HEK293 (cell line): ENCODE measurements at regions not wholly inside any gene's neighbourhood (a gene's known extent, or its start where the extent isn't known, plus 50 kb on each side); places are given as distances from the start of the nearest gene placed in this dataset.

Source experiments
- BCL11A ChIP-seq: fragments of 450-650 bp; formaldehyde crosslinking; IDR thresholded peaks from 2 replicates; pipeline ENCODE4 v1.5.1; 2016; ENCODE audit warnings: low read depth, missing biosample characterization, missing genetic modification characterization
- EGR2 ChIP-seq: fragments of 450-650 bp; formaldehyde crosslinking; IDR thresholded peaks from 2 replicates; pipeline ENCODE4 v1.5.1; 2016; ENCODE audit warnings: low read depth, missing biosample characterization, missing genetic modification characterization
- GLI4 ChIP-seq: fragments of 450-650 bp; formaldehyde crosslinking; IDR thresholded peaks from 2 replicates; pipeline ENCODE4 v1.5.1; 2016; ENCODE audit warnings: missing biosample characterization, missing genetic modification characterization
- HOXD13 ChIP-seq: sonication (generic); formaldehyde crosslinking; IDR thresholded peaks from 2 replicates; pipeline ENCODE4 v1.8.0; 2022; ENCODE audit warnings: missing genetic modification reagents, borderline replicate concordance
- KLF7 ChIP-seq: fragments of 450-650 bp; formaldehyde crosslinking; IDR thresholded peaks from 2 replicates; pipeline ENCODE4 v1.5.1; 2016; ENCODE audit warnings: missing biosample characterization, missing genetic modification characterization, borderline replicate concordance
- KLF9 ChIP-seq: fragments of 450-650 bp; formaldehyde crosslinking; IDR thresholded peaks from 2 replicates; pipeline ENCODE4 v1.5.1; 2016; ENCODE audit warnings: missing biosample characterization, missing genetic modification characterization, low read depth
- SP3 ChIP-seq: fragments of 450-650 bp; formaldehyde crosslinking; IDR thresholded peaks from 2 replicates; pipeline ENCODE4 v1.5.1; 2016; ENCODE audit warnings: missing biosample characterization, missing genetic modification characterization
- SP7 ChIP-seq: fragments of 450-650 bp; formaldehyde crosslinking; IDR thresholded peaks from 2 replicates; pipeline ENCODE4 v1.5.1; 2016; ENCODE audit warnings: missing biosample characterization, missing genetic modification characterization
- ZBTB20 ChIP-seq: fragments of 450-650 bp; formaldehyde crosslinking; IDR thresholded peaks from 2 replicates; pipeline ENCODE4 v1.5.1; 2016; ENCODE audit warnings: missing biosample characterization, missing genetic modification characterization
- ZBTB6 ChIP-seq: fragments of 450-650 bp; formaldehyde crosslinking; IDR thresholded peaks from 2 replicates; pipeline ENCODE4 v1.5.1; 2017; ENCODE audit warnings: missing biosample characterization, missing genetic modification characterization
- ZFP3 ChIP-seq: fragments of 450-650 bp; formaldehyde crosslinking; IDR thresholded peaks from 2 replicates; pipeline ENCODE4 v1.5.1; 2016; ENCODE audit warnings: low read depth, missing biosample characterization, missing genetic modification characterization
- ZFP69B ChIP-seq: fragments of 450-650 bp; formaldehyde crosslinking; IDR thresholded peaks from 2 replicates; pipeline ENCODE4 v1.5.1; 2016; ENCODE audit warnings: missing biosample characterization, missing genetic modification characterization
- ZNF133 ChIP-seq: fragments of 450-650 bp; formaldehyde crosslinking; IDR thresholded peaks from 2 replicates; pipeline ENCODE4 v1.5.1; 2016; ENCODE audit warnings: missing biosample characterization, missing genetic modification characterization
- ZNF324 ChIP-seq: fragments of 450-650 bp; formaldehyde crosslinking; IDR thresholded peaks from 2 replicates; pipeline ENCODE4 v1.5.1; 2016; ENCODE audit warnings: missing biosample characterization, missing genetic modification characterization
- ZNF341 ChIP-seq: fragments of 450-650 bp; formaldehyde crosslinking; IDR thresholded peaks from 2 replicates; pipeline ENCODE4; 2016; ENCODE audit warnings: low read depth, missing biosample characterization, missing genetic modification characterization
- ZNF366 ChIP-seq: fragments of 450-650 bp; formaldehyde crosslinking; conservative IDR thresholded peaks from 2 replicates; pipeline ENCODE4 v1.5.1; 2016; ENCODE audit warnings: missing biosample characterization, missing genetic modification characterization
- ZNF501 ChIP-seq: fragments of 450-650 bp; formaldehyde crosslinking; IDR thresholded peaks from 2 replicates; pipeline ENCODE4 v1.5.1; 2016; ENCODE audit warnings: missing biosample characterization, missing genetic modification characterization
- ZNF514 ChIP-seq: fragments of 450-650 bp; formaldehyde crosslinking; IDR thresholded peaks from 2 replicates; pipeline ENCODE4 v1.5.1; 2016; ENCODE audit warnings: missing biosample characterization, missing genetic modification characterization
- ZNF561 ChIP-seq: fragments of 450-650 bp; IDR thresholded peaks from 2 replicates; pipeline ENCODE4 v1.5.1; 2018; ENCODE audit warnings: missing biosample characterization, missing genetic modification characterization, borderline replicate concordance
- ZNF600 ChIP-seq: fragments of 450-650 bp; formaldehyde crosslinking; IDR thresholded peaks from 2 replicates; pipeline ENCODE4 v1.5.1; 2016; ENCODE audit warnings: missing biosample characterization, missing genetic modification characterization
- ZNF660 ChIP-seq: fragments of 450-650 bp; IDR thresholded peaks from 2 replicates; pipeline ENCODE4 v1.5.1; 2018; ENCODE audit warnings: missing biosample characterization, mild to moderate bottlenecking, missing genetic modification characterization
- ZNF692 ChIP-seq: fragments of 450-650 bp; formaldehyde crosslinking; IDR thresholded peaks from 2 replicates; pipeline ENCODE4 v1.5.1; 2016; ENCODE audit warnings: missing biosample characterization, missing genetic modification characterization
- ZSCAN16 ChIP-seq: fragments of 450-650 bp; formaldehyde crosslinking; IDR thresholded peaks from 2 replicates; pipeline ENCODE4 v1.5.1; 2016; ENCODE audit warnings: missing biosample characterization, missing genetic modification characterization
- ZSCAN4 ChIP-seq: fragments of 450-650 bp; formaldehyde crosslinking; IDR thresholded peaks from 2 replicates; pipeline ENCODE4 v1.5.1; 2017; ENCODE audit warnings: missing biosample characterization, missing genetic modification characterization
- TF ChIP-seq, protein P1 (sequence below): fragments of 450-650 bp; formaldehyde crosslinking; IDR thresholded peaks from 2 replicates; pipeline ENCODE4 v1.5.1; 2017; ENCODE audit warnings: missing biosample characterization, mild to moderate bottlenecking, missing genetic modification characterization, moderate library complexity
- TF ChIP-seq, protein P2 (sequence below): fragments of 450-650 bp; formaldehyde crosslinking; IDR thresholded peaks from 2 replicates; pipeline ENCODE4 v1.5.1; 2016; ENCODE audit warnings: missing biosample characterization, missing genetic modification characterization
- TF ChIP-seq, protein P3 (sequence below): fragments of 450-650 bp; formaldehyde crosslinking; IDR thresholded peaks from 2 replicates; pipeline ENCODE4 v1.5.1; 2016; ENCODE audit warnings: missing biosample characterization, missing genetic modification characterization
- TF ChIP-seq, protein P4 (sequence below): fragments of 450-650 bp; formaldehyde crosslinking; IDR thresholded peaks from 2 replicates; pipeline ENCODE4 v1.5.1; 2016; ENCODE audit warnings: missing biosample characterization, missing genetic modification characterization
- TF ChIP-seq, protein P5 (sequence below): fragments of 450-650 bp; formaldehyde crosslinking; IDR thresholded peaks from 2 replicates; pipeline ENCODE4 v1.5.1; 2016; ENCODE audit warnings: missing biosample characterization, missing genetic modification characterization

- TF ChIP-seq, protein P1, sequence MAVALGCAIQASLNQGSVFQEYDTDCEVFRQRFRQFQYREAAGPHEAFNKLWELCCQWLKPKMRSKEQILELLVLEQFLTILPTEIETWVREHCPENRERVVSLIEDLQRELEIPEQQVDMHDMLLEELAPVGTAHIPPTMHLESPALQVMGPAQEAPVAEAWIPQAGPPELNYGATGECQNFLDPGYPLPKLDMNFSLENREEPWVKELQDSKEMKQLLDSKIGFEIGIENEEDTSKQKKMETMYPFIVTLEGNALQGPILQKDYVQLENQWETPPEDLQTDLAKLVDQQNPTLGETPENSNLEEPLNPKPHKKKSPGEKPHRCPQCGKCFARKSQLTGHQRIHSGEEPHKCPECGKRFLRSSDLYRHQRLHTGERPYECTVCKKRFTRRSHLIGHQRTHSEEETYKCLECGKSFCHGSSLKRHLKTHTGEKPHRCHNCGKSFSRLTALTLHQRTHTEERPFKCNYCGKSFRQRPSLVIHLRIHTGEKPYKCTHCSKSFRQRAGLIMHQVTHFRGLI (tag by site-specific recombination) = 0 out of 2 replicates have a peak, but pooled peaks have one; percentile 17
- TF ChIP-seq ZNF133 (tag by site-specific recombination) (no peak), EGR2 (tag by site-specific recombination) (peak; percentile 68), KLF9 (peak; percentile 40; the same call in 1 of the 2 replicates), ZNF366 (peak; percentile 64; the same call in 1 of the 2 replicates), GLI4 (tag by site-specific recombination) (no peak), SP3 (peak; percentile 28; the same call in 1 of the 2 replicates), ZNF660 (peak; percentile 81; the same call in 1 of the 2 replicates), ZNF561 (tag by site-specific recombination) (peak; percentile 58; the same call in 1 of the 2 replicates), ZNF692 (tag by site-specific recombination) (0 out of 2 replicates have a peak, but pooled peaks have one; percentile 27), ZFP3 (tag by site-specific recombination) (no peak), ZBTB20 (tag by site-specific recombination) (peak; percentile 59; the same call in 1 of the 2 replicates), HOXD13 (CRISPR knock-in tag) (peak; percentile 53; the same call in 1 of the 2 replicates), ZSCAN16 (no peak), SP7 (tag by site-specific recombination) (peak; percentile 93), ZNF600 (tag by site-specific recombination) (peak; percentile 52; the same call in 1 of the 2 replicates), ZFP69B (tag by site-specific recombination) (0 out of 2 replicates have a peak, but pooled peaks have one; percentile 8), ZBTB6 (no peak), BCL11A (tag by site-specific recombination) (no peak), KLF7 (tag by site-specific recombination) (0 out of 2 replicates have a peak, but pooled peaks have one; percentile 10), ZNF514 (no peak), ZNF324 (0 out of 2 replicates have a peak, but pooled peaks have one; percentile 22), ZSCAN4 (tag by site-specific recombination) (peak; percentile 22; the same call in 1 of the 2 replicates), ZNF341 (peak; percentile 53), ZNF501 (tag by site-specific recombination) (peak; percentile 60; the same call in 1 of the 2 replicates)
- TF ChIP-seq, protein P2, sequence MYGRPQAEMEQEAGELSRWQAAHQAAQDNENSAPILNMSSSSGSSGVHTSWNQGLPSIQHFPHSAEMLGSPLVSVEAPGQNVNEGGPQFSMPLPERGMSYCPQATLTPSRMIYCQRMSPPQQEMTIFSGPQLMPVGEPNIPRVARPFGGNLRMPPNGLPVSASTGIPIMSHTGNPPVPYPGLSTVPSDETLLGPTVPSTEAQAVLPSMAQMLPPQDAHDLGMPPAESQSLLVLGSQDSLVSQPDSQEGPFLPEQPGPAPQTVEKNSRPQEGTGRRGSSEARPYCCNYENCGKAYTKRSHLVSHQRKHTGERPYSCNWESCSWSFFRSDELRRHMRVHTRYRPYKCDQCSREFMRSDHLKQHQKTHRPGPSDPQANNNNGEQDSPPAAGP (tag by site-specific recombination) = 0 out of 2 replicates have a peak, but pooled peaks have one; percentile 43
- TF ChIP-seq, protein P3, sequence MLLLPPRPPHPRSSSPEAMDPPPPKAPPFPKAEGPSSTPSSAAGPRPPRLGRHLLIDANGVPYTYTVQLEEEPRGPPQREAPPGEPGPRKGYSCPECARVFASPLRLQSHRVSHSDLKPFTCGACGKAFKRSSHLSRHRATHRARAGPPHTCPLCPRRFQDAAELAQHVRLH (tag by site-specific recombination) = peak; percentile 53; the same call in 1 of the 2 replicates
- TF ChIP-seq, protein P4, sequence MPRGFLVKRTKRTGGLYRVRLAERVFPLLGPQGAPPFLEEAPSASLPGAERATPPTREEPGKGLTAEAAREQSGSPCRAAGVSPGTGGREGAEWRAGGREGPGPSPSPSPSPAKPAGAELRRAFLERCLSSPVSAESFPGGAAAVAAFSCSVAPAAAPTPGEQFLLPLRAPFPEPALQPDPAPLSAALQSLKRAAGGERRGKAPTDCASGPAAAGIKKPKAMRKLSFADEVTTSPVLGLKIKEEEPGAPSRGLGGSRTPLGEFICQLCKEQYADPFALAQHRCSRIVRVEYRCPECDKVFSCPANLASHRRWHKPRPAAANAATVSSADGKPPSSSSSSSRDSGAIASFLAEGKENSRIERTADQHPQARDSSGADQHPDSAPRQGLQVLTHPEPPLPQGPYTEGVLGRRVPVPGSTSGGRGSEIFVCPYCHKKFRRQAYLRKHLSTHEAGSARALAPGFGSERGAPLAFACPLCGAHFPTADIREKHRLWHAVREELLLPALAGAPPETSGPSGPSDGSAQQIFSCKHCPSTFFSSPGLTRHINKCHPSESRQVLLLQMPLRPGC = peak; percentile 71; the same call in 1 of the 2 replicates
- TF ChIP-seq, protein P5, sequence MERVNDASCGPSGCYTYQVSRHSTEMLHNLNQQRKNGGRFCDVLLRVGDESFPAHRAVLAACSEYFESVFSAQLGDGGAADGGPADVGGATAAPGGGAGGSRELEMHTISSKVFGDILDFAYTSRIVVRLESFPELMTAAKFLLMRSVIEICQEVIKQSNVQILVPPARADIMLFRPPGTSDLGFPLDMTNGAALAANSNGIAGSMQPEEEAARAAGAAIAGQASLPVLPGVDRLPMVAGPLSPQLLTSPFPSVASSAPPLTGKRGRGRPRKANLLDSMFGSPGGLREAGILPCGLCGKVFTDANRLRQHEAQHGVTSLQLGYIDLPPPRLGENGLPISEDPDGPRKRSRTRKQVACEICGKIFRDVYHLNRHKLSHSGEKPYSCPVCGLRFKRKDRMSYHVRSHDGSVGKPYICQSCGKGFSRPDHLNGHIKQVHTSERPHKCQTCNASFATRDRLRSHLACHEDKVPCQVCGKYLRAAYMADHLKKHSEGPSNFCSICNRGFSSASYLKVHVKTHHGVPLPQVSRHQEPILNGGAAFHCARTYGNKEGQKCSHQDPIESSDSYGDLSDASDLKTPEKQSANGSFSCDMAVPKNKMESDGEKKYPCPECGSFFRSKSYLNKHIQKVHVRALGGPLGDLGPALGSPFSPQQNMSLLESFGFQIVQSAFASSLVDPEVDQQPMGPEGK = 0 out of 2 replicates have a peak, but pooled peaks have one; percentile 31
These were observed 406.6 kb upstream of the MMADHC start (continued) for GRCh38 chr2:149994057-149994728.
